A549 (cell line): ENCODE measurements at regions not wholly inside any gene's neighbourhood (a gene's known extent, or its start where the extent isn't known, plus 50 kb on each side); places are given as distances from the start of the nearest gene placed in this dataset.

Source experiments
- ATAC-seq, 2 experiments: fragments of 200-7000 bp in 1 of 2; fragments of >200 bp in 1 of 2; cut with Nextera tagmentation in 1 of 2; cut with Tn5 transposase in 1 of 2; 3 replicates each; pipeline versions ENCODE4 v1.8.0 to v1.9.1; 2018 to 2020; ENCODE audit warnings: mild to moderate bottlenecking in 1 of 2, moderate library complexity in 1 of 2
- CTCF ChIA-PET: fragments of 300-600 bp; sonication (Branson Sonifier 250); formaldehyde crosslinking; extraction: SDS; loops from one replicate; lab custom pipeline; 2021; ENCODE audit warnings: antibody characterized with exemption, inconsistent platforms; lab: Yijun Ruan, JAX
- POLR2A ChIA-PET: fragments of 350-600 bp; formaldehyde crosslinking; extraction: SDS; loops from one replicate; lab custom pipeline; 2021; ENCODE audit warnings: antibody characterized with exemption, inconsistent platforms; lab: Yijun Ruan, JAX
- DNase-seq, 2 experiments: peaks; one replicate each; pipeline versions ENCODE4 v3.0.0 to v3.0.0-alpha.2; 2011 to 2016; ENCODE audit warnings: low read depth in 1 of 2, low spot score in 1 of 2
- FAIRE-seq: peaks from 2 replicates; lab custom pipeline; 2011; peaks lifted over from hg19 to GRCh38; lab: Jason Lieb, UNC
- H3K27ac ChIP-seq, 2 experiments: fragments of >200 bp; sonication (Bioruptor Twin); formaldehyde crosslinking; 3 replicates each; pipeline ENCODE4 v1.5.1; 2016 to 2017
- H3K4me1 ChIP-seq: fragments of >200 bp; sonication (Bioruptor Twin); formaldehyde crosslinking; 3 replicates; pipeline ENCODE4 v1.6.1; 2016
- H3K4me2 ChIP-seq: fragments of >200 bp; sonication (Bioruptor Twin); formaldehyde crosslinking; 3 replicates; pipeline ENCODE4 v1.6.1; 2016
- H3K4me3 ChIP-seq: fragments of >200 bp; sonication (Bioruptor Twin); formaldehyde crosslinking; 3 replicates; pipeline ENCODE4 v1.5.1; 2016
- H3K9me3 ChIP-seq: fragments of >200 bp; sonication (Bioruptor Twin); formaldehyde crosslinking; 3 replicates; pipeline ENCODE4 v1.6.1; 2016
- CEBPB ChIP-seq, 2 experiments: fragments of >200 bp in 1 of 2; sonication (Bioruptor Twin) in 1 of 2; formaldehyde crosslinking in 1 of 2; IDR thresholded peaks; 2 replicates each; pipeline ENCODE4 v1.6.1; 2012 to 2016
- CHD2 ChIP-seq: fragments of 150-350 bp; IDR thresholded peaks from 2 replicates; pipeline ENCODE4 v1.6.1; 2014; ENCODE audit warnings: low read length; ENCODE audit not compliant: partially characterized antibody
- EP300 ChIP-seq, 2 experiments: fragments of >200 bp; sonication (Bioruptor Twin); formaldehyde crosslinking; IDR thresholded peaks; 2 replicates in 1 of 2; 3 replicates in 1 of 2; pipeline ENCODE4 v1.6.1; 2016 to 2017
- FOSL2 ChIP-seq, 2 experiments: fragments of 450-650 bp in 1 of 2; fragments of >200 bp in 1 of 2; sonication (Bioruptor Twin) in 1 of 2; formaldehyde crosslinking; IDR thresholded peaks; 2 replicates each; pipeline versions ENCODE4 v1.5.0 to v1.6.1; 2016 to 2020; ENCODE audit warnings: mild to moderate bottlenecking in 1 of 2, moderate library complexity in 1 of 2
- GATA3 ChIP-seq: IDR thresholded peaks from 2 replicates; pipeline ENCODE4 v1.6.1; 2012; ENCODE audit warnings: borderline replicate concordance
- HDAC2 ChIP-seq: fragments of 200-600 bp; sonication (generic); IDR thresholded peaks from 2 replicates; pipeline ENCODE4 v1.6.1; 2016
- HOXB13 ChIP-seq: fragments of 250-450 bp; sonication (Bioruptor Pico); IDR thresholded peaks from 2 replicates; pipeline ENCODE4 v1.5.0; 2020; ENCODE audit warnings: low read depth, mild to moderate bottlenecking, moderate library complexity
- JUNB ChIP-seq: fragments of >200 bp; sonication (Bioruptor Twin); formaldehyde crosslinking; IDR thresholded peaks from 2 replicates; pipeline ENCODE4 v1.6.1; 2016
- MAFK ChIP-seq: fragments of 450-650 bp; IDR thresholded peaks from 2 replicates; pipeline ENCODE4 v1.6.1; 2014; ENCODE audit not compliant: partially characterized antibody
- MAZ ChIP-seq: fragments of 150-350 bp; IDR thresholded peaks from 2 replicates; pipeline ENCODE4 v1.6.1; 2014; ENCODE audit warnings: antibody characterized with exemption, low read depth, low read length, borderline replicate concordance
- NFE2L2 ChIP-seq: fragments of 150-350 bp; conservative IDR thresholded peaks from 2 replicates; pipeline ENCODE4 v1.6.1; 2014; ENCODE audit warnings: low read length
- NPAS2 ChIP-seq: fragments of 250-450 bp; sonication (Bioruptor Pico); IDR thresholded peaks from 2 replicates; pipeline ENCODE4 v1.8.0; 2022; ENCODE audit warnings: mild to moderate bottlenecking, moderate library complexity, borderline replicate concordance
- NR3C1 ChIP-seq: fragments of >200 bp; sonication (Bioruptor Twin); formaldehyde crosslinking; IDR thresholded peaks from 3 replicates; pipeline ENCODE4 v1.6.1; 2017
- PHF8 ChIP-seq: fragments of 200-600 bp; sonication (generic); IDR thresholded peaks from 2 replicates; pipeline ENCODE4 v1.6.1; 2016; ENCODE audit warnings: low read depth, mild to moderate bottlenecking, antibody characterized with exemption, moderate library complexity, borderline replicate concordance
- POLR2AphosphoS2 ChIP-seq: conservative IDR thresholded peaks from 2 replicates; pipeline ENCODE4 v1.6.1; 2012; ENCODE audit warnings: low read length, improper control_type of control experiment, inconsistent platforms
- RCOR1 ChIP-seq: fragments of 150-350 bp; IDR thresholded peaks from 2 replicates; pipeline ENCODE4 v1.6.1; 2014; ENCODE audit warnings: antibody characterized with exemption, low read length, low read depth
- RFX5 ChIP-seq: fragments of 450-650 bp; IDR thresholded peaks from 2 replicates; pipeline ENCODE4 v1.7.1; 2014; ENCODE audit warnings: antibody characterized with exemption, mild to moderate bottlenecking, moderate library complexity
- TFCP2L1 ChIP-seq: fragments of 250-450 bp; sonication (Bioruptor Pico); IDR thresholded peaks from 2 replicates; pipeline ENCODE4 v1.5.0; 2021; ENCODE audit warnings: mild to moderate bottlenecking
- ZFP36 ChIP-seq: fragments of 450-650 bp; IDR thresholded peaks from 2 replicates; pipeline ENCODE4 v1.6.1; 2014; ENCODE audit warnings: borderline replicate concordance; ENCODE audit not compliant: partially characterized antibody
- ZNF302 ChIP-seq: fragments of 250-450 bp; sonication (Bioruptor Pico); IDR thresholded peaks from 2 replicates; pipeline ENCODE4 v1.9.0; 2021; ENCODE audit warnings: inconsistent platforms, mild to moderate bottlenecking, moderate library complexity
- ZSCAN20 ChIP-seq: fragments of 250-450 bp; sonication (Bioruptor Pico); IDR thresholded peaks from 2 replicates; pipeline ENCODE4 v1.8.0; 2022; ENCODE audit warnings: mild to moderate bottlenecking, moderate library complexity
- WGBS: methylation state at CpG from one replicate; pipeline ENCODE4 v1.1.6; 2017; ENCODE audit errors: missing lambda C conversion rate; 5-methylcytosine and 5-hydroxymethylcytosine counted together
- TF ChIP-seq, protein P1 (sequence below): fragments of 250-450 bp; sonication (Bioruptor Pico); IDR thresholded peaks from 2 replicates; pipeline ENCODE4 v1.5.0; 2021; ENCODE audit warnings: mild to moderate bottlenecking, moderate library complexity, borderline replicate concordance
- TF ChIP-seq, protein P2 (sequence below): IDR thresholded peaks from 2 replicates; pipeline ENCODE4 v1.6.1; 2012; ENCODE audit warnings: low read depth, borderline replicate concordance
- TF ChIP-seq, protein P3 (sequence below): fragments of 450-650 bp; IDR thresholded peaks from 2 replicates; pipeline ENCODE4 v1.6.1; 2014; ENCODE audit warnings: antibody characterized with exemption
- TF ChIP-seq, protein P4 (sequence below): IDR thresholded peaks from 2 replicates; pipeline ENCODE4 v1.6.1; 2012
- TF ChIP-seq, protein P5 (sequence below): IDR thresholded peaks from 2 replicates; pipeline ENCODE4 v1.6.1; 2012

DNA sequence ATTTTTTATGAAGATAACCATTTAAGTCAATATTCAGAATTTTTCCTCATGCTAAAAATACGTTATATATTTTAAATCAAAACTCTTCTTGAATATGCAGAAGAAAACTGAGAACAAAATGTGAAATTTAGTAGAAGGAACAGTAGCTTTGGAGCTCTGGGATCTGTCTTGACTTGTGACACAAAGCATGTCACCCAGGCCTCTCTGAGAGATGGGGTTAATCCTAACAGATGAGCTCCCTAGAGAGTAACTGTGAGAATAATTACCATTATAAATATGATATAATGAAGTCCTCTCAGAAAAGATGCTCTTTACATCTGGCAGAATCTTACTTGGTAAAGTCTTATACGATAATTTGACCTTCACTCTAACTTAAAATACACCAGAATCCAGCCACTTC is 272.0 kb downstream of the PTPRC start:
- Histone ChIP-seq H3K4me2 (no peak overlapping the region), H3K4me1 (no peaks in the 10 kb centered on the region), H3K4me3 (no peak overlapping the region), H3K27ac (no peak overlapping the region), H3K9me3 (no peaks in the 10 kb centered on the region)
- DNase-seq (no peak), FAIRE-seq (no peak), ATAC-seq (no peak)
- ChIA-PET POLR2A (no interaction called here), CTCF (interaction anchor here (1.3 kb wide), 1 partner anchor 12 kb away, joined by 3 read pairs; no protein-coding TSS in a partner anchor)
- 59% methylated on average over 2 of the region's 2 CpGs for WGBS
- no peak for TF ChIP-seq ZNF302 (CRISPR knock-in tag)
- no peak for TF ChIP-seq CHD2
- TF ChIP-seq ZFP36 = no peak
- TF ChIP-seq EP300 (IDR thresholded peaks at IDR 0.05) = no peak
- no peak for TF ChIP-seq ZSCAN20 (CRISPR knock-in tag)
- no peak for TF ChIP-seq NR3C1
- TF ChIP-seq, all 56 proteins: peak for 0

DNA sequence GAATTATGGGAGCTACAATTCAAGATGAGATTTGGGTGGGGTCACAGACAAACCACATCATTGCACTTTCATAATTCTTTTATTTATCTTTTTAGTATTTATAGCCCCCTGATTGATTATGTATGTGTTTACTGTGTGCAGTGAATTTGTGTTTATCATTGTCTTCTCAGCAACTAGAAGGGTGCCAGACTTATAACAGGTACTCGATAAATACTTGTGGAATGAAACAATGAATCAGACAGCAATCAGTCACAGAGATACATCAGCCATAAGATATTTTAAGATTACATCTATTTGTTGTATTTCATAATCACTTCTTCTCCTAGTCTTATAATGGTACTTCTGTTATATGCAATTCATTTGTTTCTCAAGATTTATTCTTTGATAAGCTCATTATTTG is 273.2 kb downstream of the PTPRC start:
- ChIA-PET CTCF (interaction anchor here (1.2 to 1.3 kb wide), 2 partner anchors 11 to 27 kb away, joined by 3 read pairs; no protein-coding TSS in a partner anchor), POLR2A (no interaction called here)
- H3K9me3 ChIP-seq = no peaks in the 10 kb centered on the region
- H3K4me1 ChIP-seq = no peaks in the 10 kb centered on the region
- DNase-seq (no peak), ATAC-seq (no peak)
- H3K4me3 ChIP-seq = no peak overlapping the region
- no peak for TF ChIP-seq FOSL2 (IDR thresholded peaks at IDR 0.05)
- no peak for TF ChIP-seq FOSL2 (CRISPR knock-in tag; IDR thresholded peaks at IDR 0.05)
- TF ChIP-seq, protein P1, sequence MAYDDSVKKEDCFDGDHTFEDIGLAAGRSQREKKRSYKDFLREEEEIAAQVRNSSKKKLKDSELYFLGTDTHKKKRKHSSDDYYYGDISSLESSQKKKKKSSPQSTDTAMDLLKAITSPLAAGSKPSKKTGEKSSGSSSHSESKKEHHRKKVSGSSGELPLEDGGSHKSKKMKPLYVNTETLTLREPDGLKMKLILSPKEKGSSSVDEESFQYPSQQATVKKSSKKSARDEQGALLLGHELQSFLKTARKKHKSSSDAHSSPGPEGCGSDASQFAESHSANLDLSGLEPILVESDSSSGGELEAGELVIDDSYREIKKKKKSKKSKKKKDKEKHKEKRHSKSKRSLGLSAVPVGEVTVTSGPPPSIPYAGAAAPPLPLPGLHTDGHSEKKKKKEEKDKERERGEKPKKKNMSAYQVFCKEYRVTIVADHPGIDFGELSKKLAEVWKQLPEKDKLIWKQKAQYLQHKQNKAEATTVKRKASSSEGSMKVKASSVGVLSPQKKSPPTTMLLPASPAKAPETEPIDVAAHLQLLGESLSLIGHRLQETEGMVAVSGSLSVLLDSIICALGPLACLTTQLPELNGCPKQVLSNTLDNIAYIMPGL = no peak
- TF ChIP-seq CHD2 = no peak
- TF ChIP-seq NFE2L2 = no peak
- TF ChIP-seq NR3C1 = no peak
- no peak for TF ChIP-seq HDAC2
- TF ChIP-seq MAFK = no peak
- no peak for TF ChIP-seq EP300 (IDR thresholded peaks at IDR 0.05)
- no peak for TF ChIP-seq JUNB
- TF ChIP-seq, all 56 proteins: peak for 0
- Histone ChIP-seq H3K27ac (no peak overlapping the region), H3K4me2 (no peak overlapping the region)
- WGBS = 41% methylated on average over 1 of the region's 1 CpG
- FAIRE-seq = no peak

DNA sequence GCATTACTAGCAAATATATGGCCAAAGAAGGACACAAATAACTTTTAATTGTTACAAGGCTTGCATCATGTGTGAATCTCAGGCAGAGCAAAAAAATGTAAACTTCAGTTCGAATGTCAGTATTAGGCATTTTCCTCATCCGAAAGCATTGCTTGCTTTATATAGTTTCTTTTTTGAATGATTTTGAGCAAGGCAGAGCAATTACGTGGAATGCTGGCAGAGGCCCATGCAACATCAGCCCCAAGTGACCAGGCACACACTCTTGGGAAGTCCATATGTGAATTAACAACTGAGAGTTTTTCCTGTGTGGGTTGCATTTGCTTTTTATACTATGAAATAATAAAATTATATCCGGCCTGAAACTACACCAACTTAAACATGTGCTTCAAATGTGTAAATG is 274.8 kb downstream of the PTPRC start:
- no peak overlapping the region for H3K4me3 ChIP-seq
- 59% methylated on average over 4 of the region's 4 CpGs for WGBS
- H3K4me1 ChIP-seq = no peaks in the 10 kb centered on the region
- POLR2A ChIA-PET = no interaction called here
- ATAC-seq = no peak
- CTCF ChIA-PET = interaction anchor here (1.1 kb wide), 1 partner anchor 9 kb away, joined by 3 read pairs; no protein-coding TSS in a partner anchor
- H3K27ac ChIP-seq = no peak overlapping the region
- H3K4me2 ChIP-seq = no peak overlapping the region
- TF ChIP-seq, protein P2, sequence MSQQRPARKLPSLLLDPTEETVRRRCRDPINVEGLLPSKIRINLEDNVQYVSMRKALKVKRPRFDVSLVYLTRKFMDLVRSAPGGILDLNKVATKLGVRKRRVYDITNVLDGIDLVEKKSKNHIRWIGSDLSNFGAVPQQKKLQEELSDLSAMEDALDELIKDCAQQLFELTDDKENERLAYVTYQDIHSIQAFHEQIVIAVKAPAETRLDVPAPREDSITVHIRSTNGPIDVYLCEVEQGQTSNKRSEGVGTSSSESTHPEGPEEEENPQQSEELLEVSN = no peak
- TF ChIP-seq PHF8 (no peak), GATA3 (no peak), MAZ (no peak), RCOR1 (no peak), CEBPB (IDR thresholded peaks at IDR 0.05) (no peak), POLR2AphosphoS2 (no peak), NPAS2 (no peak), TFCP2L1 (CRISPR knock-in tag) (no peak), HOXB13 (CRISPR knock-in tag) (no peak), RFX5 (no peak)
- TF ChIP-seq, protein P3, sequence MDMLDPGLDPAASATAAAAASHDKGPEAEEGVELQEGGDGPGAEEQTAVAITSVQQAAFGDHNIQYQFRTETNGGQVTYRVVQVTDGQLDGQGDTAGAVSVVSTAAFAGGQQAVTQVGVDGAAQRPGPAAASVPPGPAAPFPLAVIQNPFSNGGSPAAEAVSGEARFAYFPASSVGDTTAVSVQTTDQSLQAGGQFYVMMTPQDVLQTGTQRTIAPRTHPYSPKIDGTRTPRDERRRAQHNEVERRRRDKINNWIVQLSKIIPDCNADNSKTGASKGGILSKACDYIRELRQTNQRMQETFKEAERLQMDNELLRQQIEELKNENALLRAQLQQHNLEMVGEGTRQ = no peak
- TF ChIP-seq, protein P4, sequence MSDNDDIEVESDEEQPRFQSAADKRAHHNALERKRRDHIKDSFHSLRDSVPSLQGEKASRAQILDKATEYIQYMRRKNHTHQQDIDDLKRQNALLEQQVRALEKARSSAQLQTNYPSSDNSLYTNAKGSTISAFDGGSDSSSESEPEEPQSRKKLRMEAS = no peak
- TF ChIP-seq, protein P5, sequence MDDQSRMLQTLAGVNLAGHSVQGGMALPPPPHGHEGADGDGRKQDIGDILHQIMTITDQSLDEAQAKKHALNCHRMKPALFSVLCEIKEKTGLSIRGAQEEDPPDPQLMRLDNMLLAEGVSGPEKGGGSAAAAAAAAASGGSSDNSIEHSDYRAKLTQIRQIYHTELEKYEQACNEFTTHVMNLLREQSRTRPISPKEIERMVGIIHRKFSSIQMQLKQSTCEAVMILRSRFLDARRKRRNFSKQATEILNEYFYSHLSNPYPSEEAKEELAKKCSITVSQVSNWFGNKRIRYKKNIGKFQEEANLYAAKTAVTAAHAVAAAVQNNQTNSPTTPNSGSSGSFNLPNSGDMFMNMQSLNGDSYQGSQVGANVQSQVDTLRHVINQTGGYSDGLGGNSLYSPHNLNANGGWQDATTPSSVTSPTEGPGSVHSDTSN = no peak
- TF ChIP-seq, all 56 proteins: peak for 0
- H3K9me3 ChIP-seq = no peaks in the 10 kb centered on the region
- DNase-seq (no peak), FAIRE-seq (no peak)
